GM12873 (cell line): ENCODE measurements at regions not wholly inside any gene's neighbourhood (a gene's known extent, or its start where the extent isn't known, plus 50 kb on each side); places are given as distances from the start of the nearest gene placed in this dataset.

Experiments
- CTCF ChIP-seq: IDR thresholded peaks from 2 replicates; pipeline ENCODE4 v1.5.1; 2012; ENCODE audit warnings: low read depth, mild to moderate bottlenecking, moderate library complexity, low read length, control low read depth; ENCODE audit not compliant: insufficient read depth; ENCODE audit errors: missing control alignments

DNA sequence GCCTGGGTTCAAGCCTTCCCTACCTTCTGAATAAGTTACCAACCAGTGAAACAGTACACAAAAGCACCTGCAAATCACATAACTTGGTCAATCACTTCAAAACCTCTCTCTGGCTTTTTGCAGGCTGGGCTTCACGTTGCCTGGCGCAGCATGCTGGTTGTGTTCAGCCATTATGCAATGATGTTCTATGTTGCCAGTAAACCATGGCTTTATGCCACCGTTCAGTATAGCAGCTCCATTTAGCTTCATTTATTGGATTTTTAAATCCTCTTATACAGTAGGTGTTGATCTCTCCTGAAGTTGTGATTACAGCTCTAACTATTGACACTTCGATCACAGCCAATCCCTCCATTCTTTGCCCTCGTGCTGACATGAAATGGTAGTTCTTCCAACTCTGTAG, 233.6 kb upstream of the PTBP2 start:
- no peak for TF ChIP-seq CTCF

DNA sequence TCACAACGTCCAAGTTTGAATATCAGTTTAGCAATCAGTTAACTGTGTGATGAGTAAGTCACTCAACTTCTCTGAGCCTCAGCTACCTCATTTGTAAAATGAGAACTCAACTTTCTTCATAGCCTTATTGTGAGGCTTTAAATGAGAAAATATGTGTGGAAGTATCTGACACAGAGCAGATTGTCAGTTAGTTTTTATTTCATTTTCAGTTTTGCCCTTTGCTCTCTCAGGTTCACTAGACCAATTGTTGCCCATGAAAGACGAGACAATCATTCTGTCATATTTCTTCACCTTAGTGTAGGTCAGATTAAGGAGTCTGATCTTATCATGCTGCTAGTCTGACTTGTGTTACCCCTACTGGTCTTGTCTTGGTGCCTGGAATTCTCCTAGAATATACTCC, 232.8 kb upstream of the PTBP2 start:
- no peak for TF ChIP-seq CTCF

- no peak for TF ChIP-seq CTCF
These were observed 229.3 kb upstream of the PTBP2 start for GRCh38 chr1:96492236-96492635.

- TF ChIP-seq CTCF, result no peak
These were observed 222.7 kb upstream of the PTBP2 start for GRCh38 chr1:96498744-96499340.

- TF ChIP-seq CTCF, result no peak
These were observed 213.4 kb upstream of the PTBP2 start for GRCh38 chr1:96508233-96508632.

- no peak for TF ChIP-seq CTCF
These were observed 212.2 kb upstream of the PTBP2 start for GRCh38 chr1:96509339-96509738.

- no peak for TF ChIP-seq CTCF
These were observed 211.6 kb upstream of the PTBP2 start for GRCh38 chr1:96509951-96510350.
